ENCODE measurements at regions not wholly inside any gene's neighbourhood (a gene's known extent, or its start where the extent isn't known, plus 50 kb on each side); places are given as distances from the start of the nearest gene placed in this dataset.

DNA sequence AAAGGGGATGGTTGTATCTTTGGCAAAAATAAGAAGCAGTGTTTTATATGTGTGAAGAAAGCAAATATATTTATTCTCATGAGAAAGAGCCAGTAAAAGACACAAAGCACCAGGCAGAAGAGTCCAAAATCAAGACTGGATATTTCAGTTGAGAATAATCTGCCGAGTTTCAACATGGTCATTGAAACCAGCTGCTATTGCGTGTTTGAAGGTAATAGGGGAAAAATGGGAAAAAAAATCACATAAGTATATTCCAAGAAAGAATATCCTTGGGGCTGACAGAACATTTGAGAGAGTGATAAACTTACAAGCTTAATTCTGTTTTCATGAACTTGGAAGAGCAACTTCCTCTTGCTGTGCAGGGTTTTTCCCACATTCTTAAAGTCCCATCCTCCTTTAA is 79.9 kb downstream of the ISOC1 start:
- ATAC-seq (no peak), DNase-seq (ENCODE audit: low read depth, low spot score) (no peak)
- H2AFZ ChIP-seq (ENCODE audit: low read depth, low read length, poor library complexity, severe bottlenecking) = no peak overlapping the region
- H3K9ac ChIP-seq (ENCODE audit: low read length) = no peak overlapping the region
- no peak overlapping the region for H3K4me2 ChIP-seq (ENCODE audit: low read length)
- H3K36me3 ChIP-seq (ENCODE audit: control insufficient read depth in 1 of 2, insufficient read depth in 2 of 2, low read length in 2 of 2) = no peaks in the 10 kb centered on the region
- no peaks in the 10 kb centered on the region for H3K9me2 ChIP-seq (ENCODE audit: insufficient read depth)
- no peaks in the 10 kb centered on the region for H3K9me3 ChIP-seq (ENCODE audit: control insufficient read depth in 1 of 2, insufficient read depth in 1 of 2, low read depth in 1 of 2, low read length in 2 of 2)
- ChIA-PET CTCF (interaction anchor here (1.0 to 2.9 kb wide), 2 partner anchors 79 to 593 kb away, joined by 3 to 11 read pairs; no protein-coding TSS in a partner anchor), RAD21 (ENCODE audit: low non-redundant PET in 1 of 2, low total read pairs in 2 of 2, uncharacterized antibody in 2 of 2, unreplicated experiment in 2 of 2) (no interaction called here), POLR2A (no interaction called here)
- no peaks in the 10 kb centered on the region for H3K4me1 ChIP-seq (ENCODE audit: control insufficient read depth in 1 of 2, insufficient read depth in 2 of 2, low read length in 2 of 2)
- H3K4me3 ChIP-seq (replicated peaks in 1 of 2; ENCODE audit: low read depth in 1 of 2, low read length in 2 of 2) = no peak overlapping the region
- no peak for TF ChIP-seq CBX3 (IDR thresholded peaks at IDR 0.05; ENCODE audit: low read depth)
- no peak for TF ChIP-seq ZNF274 (IDR thresholded peaks at IDR 0.05; ENCODE audit: low read depth, low read length)
- H3K27me3 ChIP-seq (ENCODE audit: insufficient read depth, low read length) = no peaks in the 10 kb centered on the region
- H3K79me2 ChIP-seq (ENCODE audit: insufficient read depth, low read length) = no peaks in the 10 kb centered on the region
- H3K27ac ChIP-seq (ENCODE audit: low read depth, low read length) = no peak overlapping the region
- intact Hi-C loops (cut with micrococcal nuclease) = loop anchor here (10.0 kb wide), 1 partner anchor 370 kb away; no protein-coding TSS in a partner anchor
- H4K20me1 ChIP-seq (ENCODE audit: insufficient read depth) = no peaks in the 10 kb centered on the region
- BruUV-seq (replicated peaks) = no TSS peak

DNA sequence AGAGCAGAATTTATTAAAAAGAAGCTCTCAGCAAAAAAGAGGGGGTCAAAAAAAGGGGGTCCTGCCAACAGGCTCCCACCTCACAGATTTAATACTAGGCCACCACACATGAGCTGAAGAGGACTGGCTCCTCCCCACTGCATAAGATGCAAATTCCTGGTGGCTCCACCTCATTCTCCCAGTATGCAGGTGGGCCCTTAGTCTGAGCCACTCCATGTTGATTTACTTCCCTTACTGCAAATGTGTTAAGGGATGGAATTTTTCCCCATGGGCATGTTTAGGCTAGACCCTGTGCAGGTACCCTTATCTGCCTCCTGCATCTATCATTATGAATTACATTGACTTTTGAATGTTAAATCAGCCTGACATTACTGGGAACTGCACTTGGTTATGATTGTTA is 82.9 kb downstream of the ISOC1 start:
- RAD21 ChIA-PET (ENCODE audit: low non-redundant PET in 1 of 2, low total read pairs in 2 of 2, uncharacterized antibody in 2 of 2, unreplicated experiment in 2 of 2) = no interaction called here
- Histone ChIP-seq H3K4me2 (ENCODE audit: low read length) (no peak overlapping the region), H3K9ac (ENCODE audit: low read length) (no peak overlapping the region), H3K4me1 (ENCODE audit: control insufficient read depth in 1 of 2, insufficient read depth in 2 of 2, low read length in 2 of 2) (no peaks in the 10 kb centered on the region), H3K27ac (ENCODE audit: low read depth, low read length) (no peak overlapping the region), H3K9me3 (ENCODE audit: control insufficient read depth in 1 of 2, insufficient read depth in 1 of 2, low read depth in 1 of 2, low read length in 2 of 2) (no peaks in the 10 kb centered on the region), H3K79me2 (ENCODE audit: insufficient read depth, low read length) (no peaks in the 10 kb centered on the region), H3K9me2 (ENCODE audit: insufficient read depth) (no peaks in the 10 kb centered on the region), H3K36me3 (ENCODE audit: control insufficient read depth in 1 of 2, insufficient read depth in 2 of 2, low read length in 2 of 2) (no peaks in the 10 kb centered on the region), H2AFZ (ENCODE audit: low read depth, low read length, poor library complexity, severe bottlenecking) (no peak overlapping the region), H3K27me3 (ENCODE audit: insufficient read depth, low read length) (no peaks in the 10 kb centered on the region), H3K4me3 (replicated peaks in 1 of 2; ENCODE audit: low read depth in 1 of 2, low read length in 2 of 2) (no peak overlapping the region), H4K20me1 (ENCODE audit: insufficient read depth) (no peaks in the 10 kb centered on the region)
- no TSS peak for BruUV-seq (replicated peaks)
- intact Hi-C loops (cut with micrococcal nuclease) = loop anchor here (10.0 kb wide), 1 partner anchor 367 kb away; no protein-coding TSS in a partner anchor
- ATAC-seq (no peak), DNase-seq (ENCODE audit: low read depth, low spot score) (no peak)
- POLR2A ChIA-PET = no interaction called here
- CTCF ChIA-PET = no interaction called here
- no peak for TF ChIP-seq CEBPB (IDR thresholded peaks at IDR 0.05; ENCODE audit: low read depth)
- TF ChIP-seq ELF1 (IDR thresholded peaks at IDR 0.05; ENCODE audit: borderline replicate concordance, low read depth) = no peak
- TF ChIP-seq, protein P1, sequence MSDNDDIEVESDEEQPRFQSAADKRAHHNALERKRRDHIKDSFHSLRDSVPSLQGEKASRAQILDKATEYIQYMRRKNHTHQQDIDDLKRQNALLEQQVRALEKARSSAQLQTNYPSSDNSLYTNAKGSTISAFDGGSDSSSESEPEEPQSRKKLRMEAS (IDR thresholded peaks at IDR 0.05) = no peak
- TF ChIP-seq YY1 (IDR thresholded peaks at IDR 0.05; ENCODE audit: extremely low read depth, insufficient replicate concordance, low read depth, low read length) = no peak
- TF ChIP-seq, protein P2, sequence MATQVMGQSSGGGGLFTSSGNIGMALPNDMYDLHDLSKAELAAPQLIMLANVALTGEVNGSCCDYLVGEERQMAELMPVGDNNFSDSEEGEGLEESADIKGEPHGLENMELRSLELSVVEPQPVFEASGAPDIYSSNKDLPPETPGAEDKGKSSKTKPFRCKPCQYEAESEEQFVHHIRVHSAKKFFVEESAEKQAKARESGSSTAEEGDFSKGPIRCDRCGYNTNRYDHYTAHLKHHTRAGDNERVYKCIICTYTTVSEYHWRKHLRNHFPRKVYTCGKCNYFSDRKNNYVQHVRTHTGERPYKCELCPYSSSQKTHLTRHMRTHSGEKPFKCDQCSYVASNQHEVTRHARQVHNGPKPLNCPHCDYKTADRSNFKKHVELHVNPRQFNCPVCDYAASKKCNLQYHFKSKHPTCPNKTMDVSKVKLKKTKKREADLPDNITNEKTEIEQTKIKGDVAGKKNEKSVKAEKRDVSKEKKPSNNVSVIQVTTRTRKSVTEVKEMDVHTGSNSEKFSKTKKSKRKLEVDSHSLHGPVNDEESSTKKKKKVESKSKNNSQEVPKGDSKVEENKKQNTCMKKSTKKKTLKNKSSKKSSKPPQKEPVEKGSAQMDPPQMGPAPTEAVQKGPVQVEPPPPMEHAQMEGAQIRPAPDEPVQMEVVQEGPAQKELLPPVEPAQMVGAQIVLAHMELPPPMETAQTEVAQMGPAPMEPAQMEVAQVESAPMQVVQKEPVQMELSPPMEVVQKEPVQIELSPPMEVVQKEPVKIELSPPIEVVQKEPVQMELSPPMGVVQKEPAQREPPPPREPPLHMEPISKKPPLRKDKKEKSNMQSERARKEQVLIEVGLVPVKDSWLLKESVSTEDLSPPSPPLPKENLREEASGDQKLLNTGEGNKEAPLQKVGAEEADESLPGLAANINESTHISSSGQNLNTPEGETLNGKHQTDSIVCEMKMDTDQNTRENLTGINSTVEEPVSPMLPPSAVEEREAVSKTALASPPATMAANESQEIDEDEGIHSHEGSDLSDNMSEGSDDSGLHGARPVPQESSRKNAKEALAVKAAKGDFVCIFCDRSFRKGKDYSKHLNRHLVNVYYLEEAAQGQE (IDR thresholded peaks at IDR 0.05; ENCODE audit: low read depth) = no peak
- no peak for TF ChIP-seq EGR1 (IDR thresholded peaks at IDR 0.05; ENCODE audit: low read depth)
- no peak for TF ChIP-seq RAD21 (IDR thresholded peaks at IDR 0.05; ENCODE audit: low read depth)
- TF ChIP-seq TCF7L2 (IDR thresholded peaks at IDR 0.05; ENCODE audit: borderline replicate concordance, extremely low read depth, insufficient read depth, insufficient read length) = no peak
- TF ChIP-seq SRF (IDR thresholded peaks at IDR 0.05; ENCODE audit: low read depth) = no peak
- no peak for TF ChIP-seq POLR2AphosphoS5 (IDR thresholded peaks at IDR 0.05; ENCODE audit: low read depth, low read length)
- TF ChIP-seq, protein P3, sequence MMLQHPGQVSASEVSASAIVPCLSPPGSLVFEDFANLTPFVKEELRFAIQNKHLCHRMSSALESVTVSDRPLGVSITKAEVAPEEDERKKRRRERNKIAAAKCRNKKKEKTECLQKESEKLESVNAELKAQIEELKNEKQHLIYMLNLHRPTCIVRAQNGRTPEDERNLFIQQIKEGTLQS (IDR thresholded peaks at IDR 0.05) = no peak
- no peak for TF ChIP-seq ZFX (IDR thresholded peaks at IDR 0.05)
- TF ChIP-seq CBX3 (IDR thresholded peaks at IDR 0.05; ENCODE audit: low read depth) = no peak
